GM23338 (cell line): ENCODE measurements at regions not wholly inside any gene's neighbourhood (a gene's known extent, or its start where the extent isn't known, plus 50 kb on each side); places are given as distances from the start of the nearest gene placed in this dataset.

Experiments used
- ATAC-seq: fragments of 200-7000 bp; cut with Tn5 transposase; 3 replicates; pipeline ENCODE4 v1.9.1; 2020
- DNase-seq: peaks from one replicate; pipeline ENCODE4 v3.0.0-alpha.2; 2015; ENCODE audit warnings: low spot score
- H2AFZ ChIP-seq: fragments of 200-600 bp; sonication (generic); 2 replicates; pipeline ENCODE4 v1.8.0; 2016; ENCODE audit warnings: antibody characterized with exemption, mild to moderate bottlenecking, moderate library complexity
- H3F3A ChIP-seq: fragments of 200-600 bp; sonication (generic); replicated peaks from 2 replicates; pipeline ENCODE4 v1.8.0; 2017; ENCODE audit warnings: antibody characterized with exemption, mixed run types, low read depth
- H3K27ac ChIP-seq: fragments of 200-600 bp; sonication (generic); 2 replicates; pipeline ENCODE4 v1.6.1; 2016; ENCODE audit warnings: low read depth
- H3K27me3 ChIP-seq: fragments of 200-600 bp; sonication (generic); 2 replicates; pipeline ENCODE4 v1.8.0; 2016; ENCODE audit warnings: mild to moderate bottlenecking, mixed run types, moderate library complexity; ENCODE audit not compliant: insufficient read depth
- H3K36me3 ChIP-seq: fragments of 200-600 bp; sonication (generic); 2 replicates; pipeline ENCODE4 v1.8.0; 2016; ENCODE audit warnings: mild to moderate bottlenecking; ENCODE audit not compliant: insufficient read depth
- H3K4me1 ChIP-seq: fragments of 200-600 bp; sonication (generic); 2 replicates; pipeline ENCODE4 v1.8.0; 2016; ENCODE audit warnings: mild to moderate bottlenecking, moderate library complexity; ENCODE audit not compliant: insufficient read depth
- H3K4me2 ChIP-seq: fragments of 200-600 bp; sonication (generic); 2 replicates; pipeline ENCODE4 v1.7.1; 2017; ENCODE audit warnings: mixed run types
- H3K4me3 ChIP-seq: fragments of 200-600 bp; sonication (generic); 2 replicates; pipeline ENCODE4 v1.6.1; 2016; ENCODE audit warnings: mixed run types
- H3K79me2 ChIP-seq: fragments of 200-600 bp; sonication (generic); replicated peaks from 2 replicates; pipeline ENCODE4 v1.8.0; 2017; ENCODE audit warnings: mild to moderate bottlenecking; ENCODE audit not compliant: insufficient read depth
- H3K9me2 ChIP-seq: fragments of 200-600 bp; sonication (generic); 2 replicates; pipeline ENCODE4 v1.8.0; 2017; ENCODE audit not compliant: insufficient read depth
- H4K20me1 ChIP-seq: fragments of 200-600 bp; sonication (generic); replicated peaks from 2 replicates; pipeline ENCODE4 v1.8.0; 2017; ENCODE audit warnings: mild to moderate bottlenecking; ENCODE audit not compliant: insufficient read depth
- H3K27ac Mint-ChIP-seq: 2 replicates; pipeline ENCODE4 v1.8.0; 2020; ENCODE audit warnings: inconsistent platforms, mild to moderate bottlenecking, moderate library complexity, mixed read lengths
- H3K27me3 Mint-ChIP-seq: 3 replicates; pipeline ENCODE4 v1.8.0; 2022; ENCODE audit warnings: low read depth, mild to moderate bottlenecking, moderate library complexity, mixed read lengths, inconsistent platforms; ENCODE audit not compliant: insufficient read depth, poor library complexity
- H3K36me3 Mint-ChIP-seq: 3 replicates; pipeline ENCODE4 v1.8.0; 2021; ENCODE audit warnings: low read depth, mild to moderate bottlenecking, inconsistent platforms, moderate library complexity, mixed read lengths
- H3K4me1 Mint-ChIP-seq: 3 replicates; pipeline ENCODE4 v1.8.0; 2020; ENCODE audit warnings: mild to moderate bottlenecking, inconsistent platforms, mixed read lengths
- H3K4me3 Mint-ChIP-seq: 3 replicates; pipeline ENCODE4 v1.8.0; 2021; ENCODE audit warnings: moderate library complexity, mild to moderate bottlenecking, inconsistent platforms, mixed read lengths
- H3K9me3 Mint-ChIP-seq: 3 replicates; pipeline ENCODE4 v1.8.0; 2020; ENCODE audit warnings: moderate library complexity, mild to moderate bottlenecking, inconsistent platforms, mixed read lengths
- CREB1 ChIP-seq: fragments of 250-450 bp; sonication (Bioruptor Pico); IDR thresholded peaks from 2 replicates; pipeline ENCODE4 v1.5.0; 2020; ENCODE audit warnings: low read depth, mild to moderate bottlenecking, moderate library complexity
- ETS1 ChIP-seq: IDR thresholded peaks from 2 replicates; pipeline ENCODE4 v1.6.1; 2016; ENCODE audit warnings: antibody characterized with exemption
- EZH2 ChIP-seq: fragments of 200-600 bp; sonication (generic); IDR thresholded peaks from one replicate; pipeline ENCODE4 v1.8.0; 2017; ENCODE audit warnings: antibody characterized with exemption, mild to moderate bottlenecking, low read depth; ENCODE audit not compliant: unreplicated experiment
- EZH2phosphoT487 ChIP-seq: fragments of 200-600 bp; sonication (generic); IDR thresholded peaks from one replicate; pipeline ENCODE4 v1.8.1; 2018; ENCODE audit warnings: antibody characterized with exemption; ENCODE audit not compliant: unreplicated experiment
- JUNB ChIP-seq: IDR thresholded peaks from one replicate; pipeline ENCODE4 v1.6.1; 2016; ENCODE audit warnings: antibody characterized with exemption; ENCODE audit not compliant: unreplicated experiment
- NANOG ChIP-seq: IDR thresholded peaks from 2 replicates; pipeline ENCODE4 v1.6.1; 2016; ENCODE audit warnings: antibody characterized with exemption, borderline replicate concordance
- POLR2AphosphoS5 ChIP-seq: IDR thresholded peaks from 2 replicates; pipeline ENCODE4 v1.6.1; 2016; ENCODE audit warnings: antibody characterized with exemption, low read depth
- STAT1 ChIP-seq: IDR thresholded peaks from one replicate; pipeline ENCODE4 v1.6.1; 2016; ENCODE audit warnings: antibody characterized with exemption; ENCODE audit not compliant: unreplicated experiment
- ZNF114 ChIP-seq: fragments of 250-450 bp; sonication (Bioruptor Pico); IDR thresholded peaks from 2 replicates; pipeline ENCODE4 v1.5.0; 2020; ENCODE audit warnings: mild to moderate bottlenecking, moderate library complexity
- ZNF331 ChIP-seq: fragments of 250-450 bp; sonication (Bioruptor Pico); IDR thresholded peaks from 2 replicates; pipeline ENCODE4 v1.5.0; 2020; ENCODE audit warnings: low read depth, mild to moderate bottlenecking, moderate library complexity
- ZNF462 ChIP-seq: fragments of 250-450 bp; sonication (Bioruptor Pico); IDR thresholded peaks from 2 replicates; pipeline ENCODE4 v1.5.0; 2020; ENCODE audit warnings: mild to moderate bottlenecking, moderate library complexity
- TF ChIP-seq, protein P1 (sequence below), 2 experiments: fragments of 200-600 bp in 1 of 2; sonication (generic) in 1 of 2; conservative IDR thresholded peaks; 2 replicates each; pipeline versions ENCODE4 v1.5.1 to v1.6.1; 2016 to 2017; ENCODE audit warnings: antibody characterized with exemption in 2 of 2, low read depth in 2 of 2, mild to moderate bottlenecking in 2 of 2, moderate library complexity in 1 of 2
- TF ChIP-seq, protein P2 (sequence below): IDR thresholded peaks from one replicate; pipeline ENCODE4 v1.6.1; 2018; ENCODE audit warnings: antibody characterized with exemption; ENCODE audit not compliant: unreplicated experiment

- Histone ChIP-seq H3K79me2 (no peaks in the 10 kb centered on the region), H3K27ac (no peak overlapping the region), H3K4me1 (no peaks in the 10 kb centered on the region), H3K27me3 (no peaks in the 10 kb centered on the region), H3K9me2 (no peaks in the 10 kb centered on the region), H4K20me1 (no peaks in the 10 kb centered on the region), H3K36me3 (no peaks in the 10 kb centered on the region), H2AFZ (no peak overlapping the region), H3K4me3 (no peak overlapping the region), H3K4me2 (no peak overlapping the region), H3F3A (no peaks in the 10 kb centered on the region)
- ATAC-seq: no peak
- no peak overlapping the region for H3K27ac Mint-ChIP-seq
- no peaks in the 10 kb centered on the region for H3K27me3 Mint-ChIP-seq
- no peaks in the 10 kb centered on the region for H3K9me3 Mint-ChIP-seq
- H3K36me3 Mint-ChIP-seq: no peaks in the 10 kb centered on the region
- no peaks in the 10 kb centered on the region for H3K4me1 Mint-ChIP-seq
- no peak overlapping the region for H3K4me3 Mint-ChIP-seq
- DNase-seq: no peak
- TF ChIP-seq, protein P1, sequence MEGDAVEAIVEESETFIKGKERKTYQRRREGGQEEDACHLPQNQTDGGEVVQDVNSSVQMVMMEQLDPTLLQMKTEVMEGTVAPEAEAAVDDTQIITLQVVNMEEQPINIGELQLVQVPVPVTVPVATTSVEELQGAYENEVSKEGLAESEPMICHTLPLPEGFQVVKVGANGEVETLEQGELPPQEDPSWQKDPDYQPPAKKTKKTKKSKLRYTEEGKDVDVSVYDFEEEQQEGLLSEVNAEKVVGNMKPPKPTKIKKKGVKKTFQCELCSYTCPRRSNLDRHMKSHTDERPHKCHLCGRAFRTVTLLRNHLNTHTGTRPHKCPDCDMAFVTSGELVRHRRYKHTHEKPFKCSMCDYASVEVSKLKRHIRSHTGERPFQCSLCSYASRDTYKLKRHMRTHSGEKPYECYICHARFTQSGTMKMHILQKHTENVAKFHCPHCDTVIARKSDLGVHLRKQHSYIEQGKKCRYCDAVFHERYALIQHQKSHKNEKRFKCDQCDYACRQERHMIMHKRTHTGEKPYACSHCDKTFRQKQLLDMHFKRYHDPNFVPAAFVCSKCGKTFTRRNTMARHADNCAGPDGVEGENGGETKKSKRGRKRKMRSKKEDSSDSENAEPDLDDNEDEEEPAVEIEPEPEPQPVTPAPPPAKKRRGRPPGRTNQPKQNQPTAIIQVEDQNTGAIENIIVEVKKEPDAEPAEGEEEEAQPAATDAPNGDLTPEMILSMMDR (conservative IDR thresholded peaks at IDR 0.05; ENCODE audit: low read depth in 2 of 2): no peak
- TF ChIP-seq ZNF114 (CRISPR knock-in tag) (no peak), NANOG (no peak), ZNF331 (no peak), EZH2phosphoT487 (no peak), POLR2AphosphoS5 (no peak), JUNB (no peak), STAT1 (no peak), CREB1 (no peak), ETS1 (no peak), EZH2 (no peak), ZNF462 (CRISPR knock-in tag) (no peak)
- TF ChIP-seq, protein P2, sequence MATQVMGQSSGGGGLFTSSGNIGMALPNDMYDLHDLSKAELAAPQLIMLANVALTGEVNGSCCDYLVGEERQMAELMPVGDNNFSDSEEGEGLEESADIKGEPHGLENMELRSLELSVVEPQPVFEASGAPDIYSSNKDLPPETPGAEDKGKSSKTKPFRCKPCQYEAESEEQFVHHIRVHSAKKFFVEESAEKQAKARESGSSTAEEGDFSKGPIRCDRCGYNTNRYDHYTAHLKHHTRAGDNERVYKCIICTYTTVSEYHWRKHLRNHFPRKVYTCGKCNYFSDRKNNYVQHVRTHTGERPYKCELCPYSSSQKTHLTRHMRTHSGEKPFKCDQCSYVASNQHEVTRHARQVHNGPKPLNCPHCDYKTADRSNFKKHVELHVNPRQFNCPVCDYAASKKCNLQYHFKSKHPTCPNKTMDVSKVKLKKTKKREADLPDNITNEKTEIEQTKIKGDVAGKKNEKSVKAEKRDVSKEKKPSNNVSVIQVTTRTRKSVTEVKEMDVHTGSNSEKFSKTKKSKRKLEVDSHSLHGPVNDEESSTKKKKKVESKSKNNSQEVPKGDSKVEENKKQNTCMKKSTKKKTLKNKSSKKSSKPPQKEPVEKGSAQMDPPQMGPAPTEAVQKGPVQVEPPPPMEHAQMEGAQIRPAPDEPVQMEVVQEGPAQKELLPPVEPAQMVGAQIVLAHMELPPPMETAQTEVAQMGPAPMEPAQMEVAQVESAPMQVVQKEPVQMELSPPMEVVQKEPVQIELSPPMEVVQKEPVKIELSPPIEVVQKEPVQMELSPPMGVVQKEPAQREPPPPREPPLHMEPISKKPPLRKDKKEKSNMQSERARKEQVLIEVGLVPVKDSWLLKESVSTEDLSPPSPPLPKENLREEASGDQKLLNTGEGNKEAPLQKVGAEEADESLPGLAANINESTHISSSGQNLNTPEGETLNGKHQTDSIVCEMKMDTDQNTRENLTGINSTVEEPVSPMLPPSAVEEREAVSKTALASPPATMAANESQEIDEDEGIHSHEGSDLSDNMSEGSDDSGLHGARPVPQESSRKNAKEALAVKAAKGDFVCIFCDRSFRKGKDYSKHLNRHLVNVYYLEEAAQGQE: no peak
Observed at GRCh38 chrX:34744521-34744920, 87.4 kb upstream of the TMEM47 start.
